GM23338 (cell line): ENCODE measurements at regions not wholly inside any gene's neighbourhood (a gene's known extent, or its start where the extent isn't known, plus 50 kb on each side); places are given as distances from the start of the nearest gene placed in this dataset.

Experiments
- ATAC-seq: fragments of 200-7000 bp; cut with Tn5 transposase; 3 replicates; pipeline ENCODE4 v1.9.1; 2020
- DNase-seq: peaks from one replicate; pipeline ENCODE4 v3.0.0-alpha.2; 2015; ENCODE audit warnings: low spot score
- H2AFZ ChIP-seq: fragments of 200-600 bp; sonication (generic); 2 replicates; pipeline ENCODE4 v1.8.0; 2016; ENCODE audit warnings: antibody characterized with exemption, mild to moderate bottlenecking, moderate library complexity
- H3F3A ChIP-seq: fragments of 200-600 bp; sonication (generic); replicated peaks from 2 replicates; pipeline ENCODE4 v1.8.0; 2017; ENCODE audit warnings: antibody characterized with exemption, mixed run types, low read depth
- H3K27ac ChIP-seq: fragments of 200-600 bp; sonication (generic); 2 replicates; pipeline ENCODE4 v1.6.1; 2016; ENCODE audit warnings: low read depth
- H3K27me3 ChIP-seq: fragments of 200-600 bp; sonication (generic); 2 replicates; pipeline ENCODE4 v1.8.0; 2016; ENCODE audit warnings: mild to moderate bottlenecking, mixed run types, moderate library complexity; ENCODE audit not compliant: insufficient read depth
- H3K36me3 ChIP-seq: fragments of 200-600 bp; sonication (generic); 2 replicates; pipeline ENCODE4 v1.8.0; 2016; ENCODE audit warnings: mild to moderate bottlenecking; ENCODE audit not compliant: insufficient read depth
- H3K4me1 ChIP-seq: fragments of 200-600 bp; sonication (generic); 2 replicates; pipeline ENCODE4 v1.8.0; 2016; ENCODE audit warnings: mild to moderate bottlenecking, moderate library complexity; ENCODE audit not compliant: insufficient read depth
- H3K4me2 ChIP-seq: fragments of 200-600 bp; sonication (generic); 2 replicates; pipeline ENCODE4 v1.7.1; 2017; ENCODE audit warnings: mixed run types
- H3K4me3 ChIP-seq: fragments of 200-600 bp; sonication (generic); 2 replicates; pipeline ENCODE4 v1.6.1; 2016; ENCODE audit warnings: mixed run types
- H3K79me2 ChIP-seq: fragments of 200-600 bp; sonication (generic); replicated peaks from 2 replicates; pipeline ENCODE4 v1.8.0; 2017; ENCODE audit warnings: mild to moderate bottlenecking; ENCODE audit not compliant: insufficient read depth
- H3K9me2 ChIP-seq: fragments of 200-600 bp; sonication (generic); 2 replicates; pipeline ENCODE4 v1.8.0; 2017; ENCODE audit not compliant: insufficient read depth
- H4K20me1 ChIP-seq: fragments of 200-600 bp; sonication (generic); replicated peaks from 2 replicates; pipeline ENCODE4 v1.8.0; 2017; ENCODE audit warnings: mild to moderate bottlenecking; ENCODE audit not compliant: insufficient read depth
- H3K27ac Mint-ChIP-seq: 2 replicates; pipeline ENCODE4 v1.8.0; 2020; ENCODE audit warnings: inconsistent platforms, mild to moderate bottlenecking, moderate library complexity, mixed read lengths
- H3K27me3 Mint-ChIP-seq: 3 replicates; pipeline ENCODE4 v1.8.0; 2022; ENCODE audit warnings: low read depth, mild to moderate bottlenecking, moderate library complexity, mixed read lengths, inconsistent platforms; ENCODE audit not compliant: insufficient read depth, poor library complexity
- H3K36me3 Mint-ChIP-seq: 3 replicates; pipeline ENCODE4 v1.8.0; 2021; ENCODE audit warnings: low read depth, mild to moderate bottlenecking, inconsistent platforms, moderate library complexity, mixed read lengths
- H3K4me1 Mint-ChIP-seq: 3 replicates; pipeline ENCODE4 v1.8.0; 2020; ENCODE audit warnings: mild to moderate bottlenecking, inconsistent platforms, mixed read lengths
- H3K4me3 Mint-ChIP-seq: 3 replicates; pipeline ENCODE4 v1.8.0; 2021; ENCODE audit warnings: moderate library complexity, mild to moderate bottlenecking, inconsistent platforms, mixed read lengths
- H3K9me3 Mint-ChIP-seq: 3 replicates; pipeline ENCODE4 v1.8.0; 2020; ENCODE audit warnings: moderate library complexity, mild to moderate bottlenecking, inconsistent platforms, mixed read lengths
- CREB1 ChIP-seq: fragments of 250-450 bp; sonication (Bioruptor Pico); IDR thresholded peaks from 2 replicates; pipeline ENCODE4 v1.5.0; 2020; ENCODE audit warnings: low read depth, mild to moderate bottlenecking, moderate library complexity
- EZH2 ChIP-seq: fragments of 200-600 bp; sonication (generic); IDR thresholded peaks from one replicate; pipeline ENCODE4 v1.8.0; 2017; ENCODE audit warnings: antibody characterized with exemption, mild to moderate bottlenecking, low read depth; ENCODE audit not compliant: unreplicated experiment
- EZH2phosphoT487 ChIP-seq: fragments of 200-600 bp; sonication (generic); IDR thresholded peaks from one replicate; pipeline ENCODE4 v1.8.1; 2018; ENCODE audit warnings: antibody characterized with exemption; ENCODE audit not compliant: unreplicated experiment
- JUNB ChIP-seq: IDR thresholded peaks from one replicate; pipeline ENCODE4 v1.6.1; 2016; ENCODE audit warnings: antibody characterized with exemption; ENCODE audit not compliant: unreplicated experiment
- NANOG ChIP-seq: IDR thresholded peaks from 2 replicates; pipeline ENCODE4 v1.6.1; 2016; ENCODE audit warnings: antibody characterized with exemption, borderline replicate concordance
- POLR2AphosphoS5 ChIP-seq: IDR thresholded peaks from 2 replicates; pipeline ENCODE4 v1.6.1; 2016; ENCODE audit warnings: antibody characterized with exemption, low read depth
- STAT1 ChIP-seq: IDR thresholded peaks from one replicate; pipeline ENCODE4 v1.6.1; 2016; ENCODE audit warnings: antibody characterized with exemption; ENCODE audit not compliant: unreplicated experiment
- ZNF114 ChIP-seq: fragments of 250-450 bp; sonication (Bioruptor Pico); IDR thresholded peaks from 2 replicates; pipeline ENCODE4 v1.5.0; 2020; ENCODE audit warnings: mild to moderate bottlenecking, moderate library complexity
- ZNF331 ChIP-seq: fragments of 250-450 bp; sonication (Bioruptor Pico); IDR thresholded peaks from 2 replicates; pipeline ENCODE4 v1.5.0; 2020; ENCODE audit warnings: low read depth, mild to moderate bottlenecking, moderate library complexity
- TF ChIP-seq, protein P1 (sequence below): fragments of 250-450 bp; sonication (Bioruptor Pico); IDR thresholded peaks from 2 replicates; pipeline ENCODE4 v1.5.0; 2020; ENCODE audit warnings: mild to moderate bottlenecking, moderate library complexity
- TF ChIP-seq, protein P2 (sequence below), 2 experiments: fragments of 200-600 bp in 1 of 2; sonication (generic) in 1 of 2; conservative IDR thresholded peaks; 2 replicates each; pipeline versions ENCODE4 v1.5.1 to v1.6.1; 2016 to 2017; ENCODE audit warnings: antibody characterized with exemption in 2 of 2, low read depth in 2 of 2, mild to moderate bottlenecking in 2 of 2, moderate library complexity in 1 of 2
- TF ChIP-seq, protein P3 (sequence below): IDR thresholded peaks from 2 replicates; pipeline ENCODE4 v1.6.1; 2016; ENCODE audit warnings: antibody characterized with exemption

DNA sequence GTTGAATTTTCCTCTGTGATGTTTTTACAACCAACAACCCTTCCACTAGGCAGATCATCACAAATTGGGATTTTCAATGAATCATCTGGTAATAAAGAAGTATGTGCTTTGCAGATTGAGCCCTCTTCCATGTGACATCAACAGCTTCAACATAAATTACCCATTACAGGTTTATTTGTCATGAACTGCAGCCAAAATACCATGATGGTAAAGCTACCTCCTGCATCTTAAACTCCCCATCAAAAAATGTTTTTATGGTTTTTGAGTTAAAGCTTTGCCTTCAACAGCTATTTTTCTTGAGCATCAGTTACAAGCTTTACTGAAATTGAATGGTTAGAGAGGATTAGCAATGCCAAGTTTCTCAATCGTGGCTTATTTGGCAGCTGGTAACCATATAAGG, 211.4 kb upstream of the TUSC1 start:
- Histone ChIP-seq H4K20me1 (no peaks in the 10 kb centered on the region), H3K4me3 (no peak overlapping the region), H3K9me2 (no peaks in the 10 kb centered on the region), H3K4me1 (no peaks in the 10 kb centered on the region), H3K27me3 (no peaks in the 10 kb centered on the region), H3F3A (no peaks in the 10 kb centered on the region), H3K79me2 (no peaks in the 10 kb centered on the region), H3K4me2 (no peak overlapping the region), H3K36me3 (no peaks in the 10 kb centered on the region), H3K27ac (no peak overlapping the region), H2AFZ (no peak overlapping the region)
- TF ChIP-seq POLR2AphosphoS5 (no peak), ZNF331 (CRISPR knock-in tag) (no peak), CREB1 (CRISPR knock-in tag) (no peak), STAT1 (no peak), ZNF114 (CRISPR knock-in tag) (no peak), EZH2 (no peak), NANOG (no peak), JUNB (no peak), EZH2phosphoT487 (no peak)
- TF ChIP-seq, protein P1, sequence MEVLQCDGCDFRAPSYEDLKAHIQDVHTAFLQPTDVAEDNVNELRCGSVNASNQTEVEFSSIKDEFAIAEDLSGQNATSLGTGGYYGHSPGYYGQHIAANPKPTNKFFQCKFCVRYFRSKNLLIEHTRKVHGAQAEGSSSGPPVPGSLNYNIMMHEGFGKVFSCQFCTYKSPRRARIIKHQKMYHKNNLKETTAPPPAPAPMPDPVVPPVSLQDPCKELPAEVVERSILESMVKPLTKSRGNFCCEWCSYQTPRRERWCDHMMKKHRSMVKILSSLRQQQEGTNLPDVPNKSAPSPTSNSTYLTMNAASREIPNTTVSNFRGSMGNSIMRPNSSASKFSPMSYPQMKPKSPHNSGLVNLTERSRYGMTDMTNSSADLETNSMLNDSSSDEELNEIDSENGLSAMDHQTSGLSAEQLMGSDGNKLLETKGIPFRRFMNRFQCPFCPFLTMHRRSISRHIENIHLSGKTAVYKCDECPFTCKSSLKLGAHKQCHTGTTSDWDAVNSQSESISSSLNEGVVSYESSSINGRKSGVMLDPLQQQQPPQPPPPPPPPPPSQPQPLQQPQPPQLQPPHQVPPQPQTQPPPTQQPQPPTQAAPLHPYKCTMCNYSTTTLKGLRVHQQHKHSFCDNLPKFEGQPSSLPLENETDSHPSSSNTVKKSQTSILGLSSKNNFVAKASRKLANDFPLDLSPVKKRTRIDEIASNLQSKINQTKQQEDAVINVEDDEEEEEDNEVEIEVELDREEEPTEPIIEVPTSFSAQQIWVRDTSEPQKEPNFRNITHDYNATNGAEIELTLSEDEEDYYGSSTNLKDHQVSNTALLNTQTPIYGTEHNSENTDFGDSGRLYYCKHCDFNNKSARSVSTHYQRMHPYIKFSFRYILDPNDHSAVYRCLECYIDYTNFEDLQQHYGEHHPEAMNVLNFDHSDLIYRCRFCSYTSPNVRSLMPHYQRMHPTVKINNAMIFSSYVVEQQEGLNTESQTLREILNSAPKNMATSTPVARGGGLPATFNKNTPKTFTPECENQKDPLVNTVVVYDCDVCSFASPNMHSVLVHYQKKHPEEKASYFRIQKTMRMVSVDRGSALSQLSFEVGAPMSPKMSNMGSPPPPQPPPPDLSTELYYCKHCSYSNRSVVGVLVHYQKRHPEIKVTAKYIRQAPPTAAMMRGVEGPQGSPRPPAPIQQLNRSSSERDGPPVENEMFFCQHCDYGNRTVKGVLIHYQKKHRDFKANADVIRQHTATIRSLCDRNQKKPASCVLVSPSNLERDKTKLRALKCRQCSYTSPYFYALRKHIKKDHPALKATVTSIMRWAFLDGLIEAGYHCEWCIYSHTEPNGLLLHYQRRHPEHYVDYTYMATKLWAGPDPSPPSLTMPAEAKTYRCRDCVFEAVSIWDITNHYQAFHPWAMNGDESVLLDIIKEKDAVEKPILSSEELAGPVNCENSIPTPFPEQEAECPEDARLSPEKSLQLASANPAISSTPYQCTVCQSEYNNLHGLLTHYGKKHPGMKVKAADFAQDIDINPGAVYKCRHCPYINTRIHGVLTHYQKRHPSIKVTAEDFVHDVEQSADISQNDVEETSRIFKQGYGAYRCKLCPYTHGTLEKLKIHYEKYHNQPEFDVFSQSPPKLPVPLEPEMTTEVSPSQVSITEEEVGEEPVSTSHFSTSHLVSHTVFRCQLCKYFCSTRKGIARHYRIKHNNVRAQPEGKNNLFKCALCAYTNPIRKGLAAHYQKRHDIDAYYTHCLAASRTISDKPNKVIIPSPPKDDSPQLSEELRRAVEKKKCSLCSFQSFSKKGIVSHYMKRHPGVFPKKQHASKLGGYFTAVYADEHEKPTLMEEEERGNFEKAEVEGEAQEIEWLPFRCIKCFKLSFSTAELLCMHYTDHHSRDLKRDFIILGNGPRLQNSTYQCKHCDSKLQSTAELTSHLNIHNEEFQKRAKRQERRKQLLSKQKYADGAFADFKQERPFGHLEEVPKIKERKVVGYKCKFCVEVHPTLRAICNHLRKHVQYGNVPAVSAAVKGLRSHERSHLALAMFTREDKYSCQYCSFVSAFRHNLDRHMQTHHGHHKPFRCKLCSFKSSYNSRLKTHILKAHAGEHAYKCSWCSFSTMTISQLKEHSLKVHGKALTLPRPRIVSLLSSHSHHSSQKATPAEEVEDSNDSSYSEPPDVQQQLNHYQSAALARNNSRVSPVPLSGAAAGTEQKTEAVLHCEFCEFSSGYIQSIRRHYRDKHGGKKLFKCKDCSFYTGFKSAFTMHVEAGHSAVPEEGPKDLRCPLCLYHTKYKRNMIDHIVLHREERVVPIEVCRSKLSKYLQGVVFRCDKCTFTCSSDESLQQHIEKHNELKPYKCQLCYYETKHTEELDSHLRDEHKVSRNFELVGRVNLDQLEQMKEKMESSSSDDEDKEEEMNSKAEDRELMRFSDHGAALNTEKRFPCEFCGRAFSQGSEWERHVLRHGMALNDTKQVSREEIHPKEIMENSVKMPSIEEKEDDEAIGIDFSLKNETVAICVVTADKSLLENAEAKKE (CRISPR knock-in tag): no peak
- TF ChIP-seq, protein P2, sequence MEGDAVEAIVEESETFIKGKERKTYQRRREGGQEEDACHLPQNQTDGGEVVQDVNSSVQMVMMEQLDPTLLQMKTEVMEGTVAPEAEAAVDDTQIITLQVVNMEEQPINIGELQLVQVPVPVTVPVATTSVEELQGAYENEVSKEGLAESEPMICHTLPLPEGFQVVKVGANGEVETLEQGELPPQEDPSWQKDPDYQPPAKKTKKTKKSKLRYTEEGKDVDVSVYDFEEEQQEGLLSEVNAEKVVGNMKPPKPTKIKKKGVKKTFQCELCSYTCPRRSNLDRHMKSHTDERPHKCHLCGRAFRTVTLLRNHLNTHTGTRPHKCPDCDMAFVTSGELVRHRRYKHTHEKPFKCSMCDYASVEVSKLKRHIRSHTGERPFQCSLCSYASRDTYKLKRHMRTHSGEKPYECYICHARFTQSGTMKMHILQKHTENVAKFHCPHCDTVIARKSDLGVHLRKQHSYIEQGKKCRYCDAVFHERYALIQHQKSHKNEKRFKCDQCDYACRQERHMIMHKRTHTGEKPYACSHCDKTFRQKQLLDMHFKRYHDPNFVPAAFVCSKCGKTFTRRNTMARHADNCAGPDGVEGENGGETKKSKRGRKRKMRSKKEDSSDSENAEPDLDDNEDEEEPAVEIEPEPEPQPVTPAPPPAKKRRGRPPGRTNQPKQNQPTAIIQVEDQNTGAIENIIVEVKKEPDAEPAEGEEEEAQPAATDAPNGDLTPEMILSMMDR (conservative IDR thresholded peaks at IDR 0.05; ENCODE audit: low read depth in 2 of 2): no peak
- TF ChIP-seq, protein P3, sequence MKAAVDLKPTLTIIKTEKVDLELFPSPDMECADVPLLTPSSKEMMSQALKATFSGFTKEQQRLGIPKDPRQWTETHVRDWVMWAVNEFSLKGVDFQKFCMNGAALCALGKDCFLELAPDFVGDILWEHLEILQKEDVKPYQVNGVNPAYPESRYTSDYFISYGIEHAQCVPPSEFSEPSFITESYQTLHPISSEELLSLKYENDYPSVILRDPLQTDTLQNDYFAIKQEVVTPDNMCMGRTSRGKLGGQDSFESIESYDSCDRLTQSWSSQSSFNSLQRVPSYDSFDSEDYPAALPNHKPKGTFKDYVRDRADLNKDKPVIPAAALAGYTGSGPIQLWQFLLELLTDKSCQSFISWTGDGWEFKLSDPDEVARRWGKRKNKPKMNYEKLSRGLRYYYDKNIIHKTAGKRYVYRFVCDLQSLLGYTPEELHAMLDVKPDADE: no peak
- no peak for DNase-seq
- H3K4me1 Mint-ChIP-seq: no peaks in the 10 kb centered on the region
- H3K4me3 Mint-ChIP-seq: no peak overlapping the region
- peaks cover 20% of the 10 kb centered on the region for H3K36me3 Mint-ChIP-seq
- H3K27ac Mint-ChIP-seq: no peak overlapping the region
- peaks cover 2% of the 10 kb centered on the region for H3K27me3 Mint-ChIP-seq
- ATAC-seq: no peak
- peaks cover 21% of the 10 kb centered on the region for H3K9me3 Mint-ChIP-seq
